Natural killer cell (primary cell): ENCODE measurements at regions not wholly inside any gene's neighbourhood (a gene's known extent, or its start where the extent isn't known, plus 50 kb on each side); places are given as distances from the start of the nearest gene placed in this dataset.

Experiments
- ATAC-seq, 3 donors: fragments of 150-1000 bp in 2 of 3; fragments of 200-7000 bp in 1 of 3; cut with Tn5 transposase; 1 replicate in 1 of 3; 2 replicates in 2 of 3; pipeline ENCODE4 v1.10.0; 2021; ENCODE audit warnings: mild to moderate bottlenecking in 2 of 3, moderate library complexity in 2 of 3
- DNase-seq, 2 donors: peaks; one replicate each; pipeline versions ENCODE4 v3.0.0 to v3.0.0-alpha.2; 2013 to 2021; ENCODE audit warnings: mixed read lengths in 1 of 2
- H3K27ac ChIP-seq: one replicate; pipeline ENCODE4 v1.5.1; 2013; ENCODE audit warnings: mild to moderate bottlenecking, low read length
- H3K27me3 ChIP-seq: one replicate; pipeline ENCODE4 v1.6.1; 2013; ENCODE audit warnings: low read length; ENCODE audit not compliant: control insufficient read depth, insufficient read depth
- H3K36me3 ChIP-seq: one replicate; pipeline ENCODE4 v1.6.1; 2013; ENCODE audit warnings: low read length; ENCODE audit not compliant: control insufficient read depth, insufficient read depth
- H3K4me1 ChIP-seq: one replicate; pipeline ENCODE4 v1.6.1; 2013; ENCODE audit warnings: low read length; ENCODE audit not compliant: control insufficient read depth, insufficient read depth
- H3K4me3 ChIP-seq: one replicate; pipeline ENCODE4 v1.5.1; 2013; ENCODE audit warnings: low read length
- H3K9me3 ChIP-seq: one replicate; pipeline ENCODE4 v1.6.1; 2013; ENCODE audit warnings: low read length; ENCODE audit not compliant: control insufficient read depth, insufficient read depth
- H3K27ac Mint-ChIP-seq, 2 donors: one replicate each; pipeline ENCODE4 v1.8.0; 2022; ENCODE audit warnings: mild to moderate bottlenecking in 2 of 2, mixed read lengths in 2 of 2, moderate library complexity in 1 of 2
- H3K27me3 Mint-ChIP-seq, 2 donors: one replicate each; pipeline ENCODE4 v1.8.0; 2022; ENCODE audit warnings: low read depth in 2 of 2, mixed read lengths in 2 of 2
- H3K36me3 Mint-ChIP-seq: one replicate; pipeline ENCODE4 v1.8.0; 2022; ENCODE audit warnings: mixed read lengths
- H3K4me1 Mint-ChIP-seq, 2 donors: one replicate each; pipeline ENCODE4 v1.8.0; 2022; ENCODE audit warnings: mixed read lengths in 2 of 2
- H3K4me3 Mint-ChIP-seq: one replicate; pipeline ENCODE4 v1.8.0; 2022; ENCODE audit warnings: mild to moderate bottlenecking, moderate library complexity, mixed read lengths
- H3K9me3 Mint-ChIP-seq, 2 donors: one replicate each; pipeline ENCODE4 v1.8.0; 2022; ENCODE audit warnings: mixed read lengths in 2 of 2
- WGBS: methylation state at CpG from one replicate; pipeline ENCODE4 v1.1.7; 2013; ENCODE audit warnings: missing lambda C conversion rate; ENCODE audit not compliant: insufficient coverage; 5-methylcytosine and 5-hydroxymethylcytosine counted together
- intact Hi-C: fragments of 100-400 bp; cut with micrococcal nuclease; formaldehyde crosslinking; loops from one replicate; pipeline ENCODE4 v1.14.2; 2022
- TF ChIP-seq, protein P1 (sequence below): fragments of 200-600 bp; IDR thresholded peaks from one replicate; pipeline ENCODE4 v1.8.0; 2022; ENCODE audit warnings: antibody characterized with exemption

DNA sequence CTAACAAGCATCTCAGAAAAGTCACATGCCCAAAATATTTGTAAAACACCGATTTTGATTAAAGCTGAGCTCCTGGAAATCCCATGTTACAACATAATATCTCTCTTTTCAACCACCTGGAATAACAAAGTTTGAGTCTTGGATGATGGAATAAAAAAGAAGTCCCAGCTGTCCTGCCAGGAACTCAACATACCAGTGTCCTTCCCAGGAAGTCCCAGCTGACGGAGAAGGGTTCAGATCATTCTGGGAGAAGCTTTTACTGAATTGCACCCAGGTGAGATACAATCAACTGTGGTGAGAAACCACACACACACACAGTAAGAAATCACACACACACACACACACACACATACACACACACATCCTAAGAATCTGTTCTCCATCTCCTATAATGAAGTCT, 413.1 kb upstream of the PKDCC start:
- no peaks in the 10 kb centered on the region for H3K27me3 ChIP-seq
- H3K4me3 Mint-ChIP-seq, result no peak overlapping the region
- H3K27ac Mint-ChIP-seq, result no peak overlapping the region
- intact Hi-C loops, result no loop called here
- peaks cover 0 to 9% of the 10 kb centered on the region in 2 donors for H3K9me3 Mint-ChIP-seq
- H3K36me3 ChIP-seq, result no peaks in the 10 kb centered on the region
- peaks cover 2% of the 10 kb centered on the region for H3K9me3 ChIP-seq
- H3K36me3 Mint-ChIP-seq, result no peaks in the 10 kb centered on the region
- no peak overlapping the region for H3K27ac ChIP-seq
- WGBS, result 61% methylated on average over 1 of the region's 2 CpGs
- H3K4me3 ChIP-seq, result no peak overlapping the region
- H3K27me3 Mint-ChIP-seq, result peaks cover 7 to 9% of the 10 kb centered on the region in 2 donors
- DNase-seq, result no peak
- no peak for ATAC-seq
- H3K4me1 Mint-ChIP-seq, result no peaks in the 10 kb centered on the region
- TF ChIP-seq, protein P1, sequence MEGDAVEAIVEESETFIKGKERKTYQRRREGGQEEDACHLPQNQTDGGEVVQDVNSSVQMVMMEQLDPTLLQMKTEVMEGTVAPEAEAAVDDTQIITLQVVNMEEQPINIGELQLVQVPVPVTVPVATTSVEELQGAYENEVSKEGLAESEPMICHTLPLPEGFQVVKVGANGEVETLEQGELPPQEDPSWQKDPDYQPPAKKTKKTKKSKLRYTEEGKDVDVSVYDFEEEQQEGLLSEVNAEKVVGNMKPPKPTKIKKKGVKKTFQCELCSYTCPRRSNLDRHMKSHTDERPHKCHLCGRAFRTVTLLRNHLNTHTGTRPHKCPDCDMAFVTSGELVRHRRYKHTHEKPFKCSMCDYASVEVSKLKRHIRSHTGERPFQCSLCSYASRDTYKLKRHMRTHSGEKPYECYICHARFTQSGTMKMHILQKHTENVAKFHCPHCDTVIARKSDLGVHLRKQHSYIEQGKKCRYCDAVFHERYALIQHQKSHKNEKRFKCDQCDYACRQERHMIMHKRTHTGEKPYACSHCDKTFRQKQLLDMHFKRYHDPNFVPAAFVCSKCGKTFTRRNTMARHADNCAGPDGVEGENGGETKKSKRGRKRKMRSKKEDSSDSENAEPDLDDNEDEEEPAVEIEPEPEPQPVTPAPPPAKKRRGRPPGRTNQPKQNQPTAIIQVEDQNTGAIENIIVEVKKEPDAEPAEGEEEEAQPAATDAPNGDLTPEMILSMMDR, result no peak
- H3K4me1 ChIP-seq, result no peaks in the 10 kb centered on the region

DNA sequence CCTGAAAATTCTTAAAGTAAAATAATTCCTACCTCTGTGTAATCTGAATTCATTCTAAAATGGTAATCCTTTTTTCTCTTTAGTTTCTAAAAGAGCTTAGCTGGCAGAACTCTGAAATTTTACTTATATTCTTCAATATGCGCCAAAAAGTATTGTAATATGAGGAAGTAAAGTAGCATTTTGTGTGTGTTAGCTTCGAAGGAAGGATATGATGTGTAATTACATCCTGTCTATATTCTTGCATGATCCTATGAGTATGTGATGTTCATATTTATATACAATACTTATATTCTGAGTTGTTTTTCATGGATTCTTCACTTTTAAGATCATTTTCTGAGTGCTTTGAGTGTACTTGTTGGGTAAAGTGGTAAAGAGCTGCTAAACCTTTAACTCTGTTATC, 402.9 kb upstream of the PKDCC start:
- no peaks in the 10 kb centered on the region for H3K27me3 Mint-ChIP-seq
- H3K4me1 Mint-ChIP-seq, result no peaks in the 10 kb centered on the region

DNA sequence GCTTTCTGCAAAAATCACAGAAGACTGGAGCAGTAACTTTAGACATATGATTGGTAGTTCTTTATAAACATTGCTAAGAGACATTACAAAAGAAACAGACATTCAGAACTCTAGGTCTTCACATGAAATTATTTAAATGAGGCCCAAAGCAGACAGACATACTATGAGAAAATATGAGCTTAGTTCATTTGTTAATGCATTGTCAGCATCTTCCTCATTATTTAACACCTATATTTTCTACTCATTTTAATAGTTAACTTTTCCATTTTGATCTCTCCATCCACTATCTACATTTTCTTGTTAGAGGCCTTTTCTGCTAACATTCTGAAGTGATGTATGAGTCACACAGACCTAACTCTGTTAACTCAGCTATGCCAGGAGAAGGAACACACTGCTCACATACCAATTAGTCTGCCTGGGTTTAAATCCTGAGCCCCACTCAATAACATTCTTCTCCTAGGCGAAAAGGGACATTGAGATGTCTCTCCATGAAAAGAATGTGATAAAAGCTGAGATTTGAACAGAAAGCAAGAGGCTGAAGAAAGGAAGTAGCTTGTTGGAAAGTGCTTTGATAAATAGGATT, 400.3 kb upstream of the PKDCC start:
- Histone ChIP-seq H3K4me3 (no peak overlapping the region), H3K27ac (no peak overlapping the region), H3K9me3 (no peaks in the 10 kb centered on the region), H3K27me3 (no peaks in the 10 kb centered on the region), H3K36me3 (no peaks in the 10 kb centered on the region), H3K4me1 (no peaks in the 10 kb centered on the region)
- Mint-ChIP-seq H3K36me3 (no peaks in the 10 kb centered on the region), H3K9me3 (no peaks in the 10 kb centered on the region), H3K27me3 (peaks cover 0 to 4% of the 10 kb centered on the region in 2 donors), H3K27ac (no peak overlapping the region), H3K4me3 (no peak overlapping the region), H3K4me1 (no peaks in the 10 kb centered on the region)
- 80% methylated on average over 1 of the region's 1 CpG for WGBS
- intact Hi-C loops, result no loop called here
- DNase-seq, result no peak
- no peak for ATAC-seq
- TF ChIP-seq, protein P1, result no peak

More for the DNA sequence above, 402.9 kb upstream of the PKDCC start:
- ATAC-seq (no peak), DNase-seq (no peak)
- TF ChIP-seq, protein P1, result no peak
- Mint-ChIP-seq H3K36me3 (peaks cover 6% of the 10 kb centered on the region), H3K27ac (no peak overlapping the region), H3K4me3 (no peak overlapping the region), H3K9me3 (no peaks in the 10 kb centered on the region)
- no peaks in the 10 kb centered on the region for H3K27me3 ChIP-seq
- no peaks in the 10 kb centered on the region for H3K4me1 ChIP-seq
- H3K27ac ChIP-seq, result no peak overlapping the region
- no peak overlapping the region for H3K4me3 ChIP-seq
- no peaks in the 10 kb centered on the region for H3K36me3 ChIP-seq
- intact Hi-C loops, result no loop called here
- no peaks in the 10 kb centered on the region for H3K9me3 ChIP-seq
- no CpG with 5 or more reads among the region's 2 CpGs for WGBS

DNA sequence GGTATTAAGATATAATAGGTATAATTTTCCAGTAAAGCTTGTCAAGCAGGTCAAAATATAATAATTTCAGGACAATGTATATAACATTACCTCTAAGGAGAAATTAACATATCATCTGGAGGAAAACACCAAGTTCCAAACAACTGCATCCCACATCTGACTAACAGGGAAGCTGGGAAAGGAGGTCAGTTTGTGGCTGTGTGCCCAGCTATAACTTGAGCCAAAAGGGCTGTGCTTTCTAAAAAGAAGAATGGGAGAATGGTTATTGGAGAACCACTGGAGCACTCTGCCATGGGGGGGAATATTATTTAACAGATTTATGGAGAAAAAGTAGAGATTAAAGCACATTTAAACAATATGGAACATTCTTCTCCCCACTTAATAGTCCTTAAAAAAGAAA, 390.6 kb upstream of the PKDCC start:
- Histone ChIP-seq H3K36me3 (no peaks in the 10 kb centered on the region), H3K4me1 (no peaks in the 10 kb centered on the region), H3K27ac (no peak overlapping the region), H3K4me3 (no peak overlapping the region), H3K27me3 (no peaks in the 10 kb centered on the region), H3K9me3 (no peaks in the 10 kb centered on the region)
- DNase-seq (no peak), ATAC-seq (no peak)
- Mint-ChIP-seq H3K4me1 (no peaks in the 10 kb centered on the region), H3K9me3 (peaks cover 0 to 2% of the 10 kb centered on the region in 2 donors), H3K27ac (no peak overlapping the region), H3K36me3 (no peaks in the 10 kb centered on the region), H3K27me3 (peaks cover 0 to under 1% of the 10 kb centered on the region in 2 donors), H3K4me3 (no peak overlapping the region)
- TF ChIP-seq, protein P1, result no peak
- intact Hi-C loops, result no loop called here
